GM04504 (cell line): ENCODE measurements at regions not wholly inside any gene's neighbourhood (a gene's known extent, or its start where the extent isn't known, plus 50 kb on each side); places are given as distances from the start of the nearest gene placed in this dataset.

Source experiments
- DNase-seq: peaks from one replicate; pipeline ENCODE4 v3.0.0-alpha.2; 2012; ENCODE audit warnings: low read depth

GRCh38 chr11:116473206-116473769 is 299.5 kb downstream of the BUD13 start:
- no peak for DNase-seq

GRCh38 chr11:116472651-116473050 is 300.1 kb downstream of the BUD13 start:
- no peak for DNase-seq

GRCh38 chr11:116471608-116472256 is 301.1 kb downstream of the BUD13 start:
- DNase-seq = no peak

GRCh38 chr11:116468699-116469098 is 304.1 kb downstream of the BUD13 start:
- DNase-seq = no peak

- DNase-seq = no peak
Measured at GRCh38 chr11:116467823-116468222, 305.0 kb downstream of the BUD13 start.

GRCh38 chr11:116466801-116467200 is 306.0 kb downstream of the BUD13 start:
- DNase-seq = no peak

- no peak for DNase-seq
Measured at GRCh38 chr11:116466191-116466590, 306.6 kb downstream of the BUD13 start.

GRCh38 chr11:116465056-116465455 is 307.7 kb downstream of the BUD13 start:
- DNase-seq = no peak

GRCh38 chr11:116461789-116462188 is 311.0 kb downstream of the BUD13 start:
- DNase-seq = no peak

GRCh38 chr11:116460156-116460920 is 312.4 kb downstream of the BUD13 start:
- DNase-seq = no peak

- DNase-seq = no peak
Measured at GRCh38 chr11:116459185-116460045, 313.4 kb downstream of the BUD13 start.

- no peak for DNase-seq
Measured at GRCh38 chr11:116458546-116458945, 314.2 kb downstream of the BUD13 start.

GRCh38 chr11:116457336-116458007 is 315.3 kb downstream of the BUD13 start:
- DNase-seq = no peak

GRCh38 chr11:116454951-116455350 is 317.8 kb downstream of the BUD13 start:
- DNase-seq = no peak

- no peak for DNase-seq
Measured at GRCh38 chr11:116454020-116454645, 318.7 kb downstream of the BUD13 start.

- no peak for DNase-seq
Measured at GRCh38 chr11:116452461-116452860, 320.3 kb downstream of the BUD13 start.

- DNase-seq = no peak
Measured at GRCh38 chr11:116449522-116449921, 323.3 kb downstream of the BUD13 start.

GRCh38 chr11:116446048-116446941 is 326.5 kb downstream of the BUD13 start:
- DNase-seq = no peak

- DNase-seq = no peak
Measured at GRCh38 chr11:116445108-116446047, 327.4 kb downstream of the BUD13 start.
